ENCODE measurements at regions not wholly inside any gene's neighbourhood (a gene's known extent, or its start where the extent isn't known, plus 50 kb on each side); places are given as distances from the start of the nearest gene placed in this dataset.

GRCh38 chr2:2869553-2869952, 508.1 kb downstream of the EIPR1 start:
- Mint-ChIP-seq H3K9me3 (no peaks in the 10 kb centered on the region), H3K27ac (ENCODE audit: unreplicated experiment) (no peak overlapping the region), H3K4me3 (no peak overlapping the region), H3K4me1 (peaks cover 29% of the 10 kb centered on the region), H3K27me3 (ENCODE audit: low read depth) (no peaks in the 10 kb centered on the region), H3K36me3 (ENCODE audit: low read depth) (no peaks in the 10 kb centered on the region)
- no peak for DNase-seq (ENCODE audit: low read depth, low spot score)
- TF ChIP-seq CTCF (conservative IDR thresholded peaks at IDR 0.05): no peak

GRCh38 chr2:2868085-2868484, 509.5 kb downstream of the EIPR1 start:
- no peak for TF ChIP-seq CTCF (conservative IDR thresholded peaks at IDR 0.05)

GRCh38 chr2:2867397-2867979, 510.1 kb downstream of the EIPR1 start:
- no peak overlapping the region for H3K4me3 Mint-ChIP-seq
- no peaks in the 10 kb centered on the region for H3K27me3 Mint-ChIP-seq (ENCODE audit: low read depth)
- H3K9me3 Mint-ChIP-seq: no peaks in the 10 kb centered on the region
- DNase-seq (ENCODE audit: low read depth, low spot score): no peak
- H3K27ac Mint-ChIP-seq (ENCODE audit: unreplicated experiment): no peak overlapping the region
- no peak for TF ChIP-seq CTCF (conservative IDR thresholded peaks at IDR 0.05)
- H3K4me1 Mint-ChIP-seq: peaks cover 26% of the 10 kb centered on the region
- H3K36me3 Mint-ChIP-seq (ENCODE audit: low read depth): no peaks in the 10 kb centered on the region

More at GRCh38 chr2:2868085-2868484, 509.5 kb downstream of the EIPR1 start:
- H3K36me3 Mint-ChIP-seq (ENCODE audit: low read depth): no peaks in the 10 kb centered on the region
- H3K27me3 Mint-ChIP-seq (ENCODE audit: low read depth): no peaks in the 10 kb centered on the region
- no peaks in the 10 kb centered on the region for H3K9me3 Mint-ChIP-seq
- no peak overlapping the region for H3K4me3 Mint-ChIP-seq
- H3K4me1 Mint-ChIP-seq: peaks cover 31% of the 10 kb centered on the region
- no peak for DNase-seq (ENCODE audit: low read depth, low spot score)
- H3K27ac Mint-ChIP-seq (ENCODE audit: unreplicated experiment): no peak overlapping the region

DNA sequence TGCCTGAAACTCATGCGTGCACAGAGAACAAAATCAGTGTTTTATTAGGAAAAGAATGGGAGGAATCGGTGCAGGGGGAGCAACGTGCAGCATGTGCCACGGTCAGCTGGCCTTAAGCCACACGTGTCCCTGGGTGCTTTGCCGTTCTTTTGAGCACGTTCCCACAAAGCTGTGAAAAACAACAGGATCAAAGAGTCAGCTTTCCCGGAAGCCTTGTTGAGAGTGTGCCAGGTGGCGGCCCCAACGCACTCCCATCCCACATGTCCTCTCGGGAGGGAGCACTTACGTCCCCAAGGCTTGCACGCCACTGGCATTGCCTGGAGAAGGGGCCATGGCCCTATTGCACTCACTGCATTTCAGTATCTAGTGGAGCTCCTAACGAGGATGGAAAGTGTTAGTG, 511.2 kb downstream of the EIPR1 start:
- no peaks in the 10 kb centered on the region for H3K9me3 Mint-ChIP-seq
- DNase-seq (ENCODE audit: low read depth, low spot score): no peak
- H3K4me1 Mint-ChIP-seq: peaks cover 24% of the 10 kb centered on the region
- no peak for TF ChIP-seq CTCF (conservative IDR thresholded peaks at IDR 0.05)
- no peaks in the 10 kb centered on the region for H3K36me3 Mint-ChIP-seq (ENCODE audit: low read depth)
- H3K27me3 Mint-ChIP-seq (ENCODE audit: low read depth): no peaks in the 10 kb centered on the region
- H3K27ac Mint-ChIP-seq (ENCODE audit: unreplicated experiment): no peak overlapping the region
- H3K4me3 Mint-ChIP-seq: no peak overlapping the region

DNA sequence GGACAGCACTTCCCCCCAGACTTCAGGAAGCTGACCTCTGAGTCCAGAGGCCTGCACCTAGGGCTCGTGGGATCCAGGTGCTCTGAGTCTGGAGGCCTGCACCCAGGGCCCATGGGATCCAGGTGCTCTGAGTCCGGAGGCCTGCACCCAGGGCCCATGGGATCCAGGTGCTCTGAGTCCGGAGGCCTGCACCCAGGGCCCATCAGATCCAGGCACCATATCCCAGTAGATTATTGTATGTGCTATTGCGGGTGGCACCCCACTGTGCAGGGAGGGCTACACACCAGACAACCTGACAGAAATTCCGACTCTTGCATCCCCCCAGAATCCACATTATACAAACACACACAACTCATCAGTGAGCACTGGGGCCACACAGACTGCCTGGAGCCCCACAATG, 515.2 kb downstream of the EIPR1 start:
- TF ChIP-seq CTCF (conservative IDR thresholded peaks at IDR 0.05): no peak
- no peak overlapping the region for H3K27ac Mint-ChIP-seq (ENCODE audit: unreplicated experiment)
- peaks cover 6% of the 10 kb centered on the region for H3K4me1 Mint-ChIP-seq
- H3K36me3 Mint-ChIP-seq (ENCODE audit: low read depth): no peaks in the 10 kb centered on the region
- no peak for DNase-seq (ENCODE audit: low read depth, low spot score)
- H3K4me3 Mint-ChIP-seq: no peak overlapping the region
- no peaks in the 10 kb centered on the region for H3K9me3 Mint-ChIP-seq
- no peaks in the 10 kb centered on the region for H3K27me3 Mint-ChIP-seq (ENCODE audit: low read depth)
